Stimulated activated CD4-positive, alpha-beta T cell treated with anti-CD3 and anti-CD28 coated beads, Interleukin-12 subunit alpha, Interleukin-12 subunit beta, amount 100 ng/mL, for 4 hours (primary cell): ENCODE measurements at regions not wholly inside any gene's neighbourhood (a gene's known extent, or its start where the extent isn't known, plus 50 kb on each side); places are given as distances from the start of the nearest gene placed in this dataset.

Experiments
- DNase-seq: peaks from one replicate; pipeline ENCODE4 v3.0.0-alpha.2; 2020

DNA sequence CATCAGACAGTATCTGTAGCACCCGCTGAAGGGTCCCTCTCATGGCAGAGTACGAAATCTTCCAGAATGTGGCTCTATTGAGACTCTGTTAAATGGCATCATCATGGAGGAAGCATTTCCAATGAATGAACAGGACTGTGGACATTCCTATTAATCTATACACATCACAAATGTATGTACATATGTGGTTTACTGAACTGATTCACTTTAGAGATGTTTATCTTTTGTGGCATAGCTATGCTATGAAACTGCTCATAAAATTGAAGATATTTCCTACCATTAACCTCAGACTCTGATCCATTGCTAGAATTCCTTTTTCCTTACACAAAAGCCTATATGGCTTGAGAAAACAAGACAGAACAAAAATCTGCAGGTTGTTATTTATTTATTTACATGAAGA lies 259.6 kb upstream of the RRP15 start:
- no peak for DNase-seq

DNA sequence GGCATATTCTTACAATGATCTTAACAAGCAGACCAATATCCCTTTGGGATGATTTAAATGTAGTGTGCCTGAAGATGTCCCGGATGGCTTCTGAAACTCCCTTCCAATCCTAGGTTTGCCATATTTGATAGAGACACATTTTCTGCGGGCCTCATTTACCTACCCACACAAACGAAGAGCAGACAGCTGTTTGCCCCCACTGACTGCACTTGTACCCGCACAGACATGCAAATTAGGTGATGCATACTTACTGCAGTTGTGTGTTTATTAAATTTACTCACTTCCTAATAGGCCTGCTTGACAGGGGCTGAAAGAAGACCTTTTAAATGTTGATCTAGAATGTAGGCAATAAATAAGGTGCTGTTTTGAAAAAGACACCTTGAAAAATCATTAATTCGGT lies 257.9 kb upstream of the RRP15 start:
- no peak for DNase-seq

GRCh38 chr1:218030846-218031245 lies 254.2 kb upstream of the RRP15 start:
- DNase-seq = no peak

GRCh38 chr1:218031901-218032300 lies 253.2 kb upstream of the RRP15 start:
- DNase-seq = no peak

DNA sequence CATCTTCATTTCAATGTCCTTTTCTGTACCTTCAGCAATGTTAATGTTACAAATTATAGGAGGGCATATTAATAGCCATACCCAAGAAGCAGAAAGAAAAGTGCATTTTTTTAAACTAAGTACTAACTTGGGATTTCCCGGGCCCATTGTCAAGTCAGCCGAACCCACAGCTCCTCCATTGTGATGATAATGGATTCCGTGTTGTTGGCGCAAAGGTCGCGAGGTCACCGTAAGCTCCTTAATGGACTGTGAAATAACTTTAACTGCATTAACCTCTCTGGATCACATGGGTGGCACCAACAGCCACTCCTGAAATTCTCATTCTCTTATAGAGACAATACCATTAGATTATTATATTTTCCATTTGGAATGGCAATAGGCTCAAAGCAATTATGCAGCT lies 250.6 kb upstream of the RRP15 start:
- no peak for DNase-seq

GRCh38 chr1:218048828-218049420 lies 236.2 kb upstream of the RRP15 start:
- DNase-seq = no peak

- no peak for DNase-seq
Measured at GRCh38 chr1:218049641-218050040, 235.5 kb upstream of the RRP15 start.

DNA sequence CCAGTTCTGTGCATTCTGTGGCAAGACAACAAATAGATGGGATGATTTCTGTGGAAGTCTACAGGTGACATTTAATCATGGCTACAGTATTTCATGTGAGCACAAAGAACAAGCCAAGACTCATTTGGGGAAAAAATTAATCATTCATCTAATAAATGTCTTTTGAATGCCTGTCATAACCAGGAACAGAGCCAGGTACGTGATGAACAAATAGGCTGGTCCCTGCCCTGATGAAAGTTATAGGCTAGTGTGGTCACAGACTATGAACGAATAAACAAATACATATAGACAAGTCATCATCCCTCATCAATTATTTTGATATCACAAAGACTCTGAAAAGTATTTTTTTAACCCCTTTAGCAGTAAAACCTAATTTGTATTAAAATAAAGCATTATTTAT lies 226.4 kb upstream of the RRP15 start:
- no peak for DNase-seq

- no peak for DNase-seq
Measured at GRCh38 chr1:218064426-218064825, 220.7 kb upstream of the RRP15 start.

DNA sequence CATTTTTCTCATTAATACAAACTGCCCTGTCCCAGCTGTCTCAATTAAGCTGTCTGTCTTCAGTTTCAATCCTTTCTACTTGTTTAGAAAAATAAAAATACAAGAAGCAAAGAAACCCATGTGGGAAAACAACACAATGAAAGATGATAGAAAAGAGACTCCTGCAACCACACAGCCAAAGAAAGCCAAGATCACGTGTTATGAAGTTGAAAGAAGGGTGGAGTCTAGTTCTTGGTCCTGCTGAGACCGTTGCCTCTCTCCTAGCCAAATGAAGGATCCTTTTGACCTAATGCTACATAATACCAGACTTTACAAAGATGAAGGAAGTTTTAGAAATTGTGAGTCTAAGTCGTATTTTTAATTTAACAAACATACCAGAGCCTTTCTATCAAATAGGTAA lies 218.8 kb upstream of the RRP15 start:
- no peak for DNase-seq

DNA sequence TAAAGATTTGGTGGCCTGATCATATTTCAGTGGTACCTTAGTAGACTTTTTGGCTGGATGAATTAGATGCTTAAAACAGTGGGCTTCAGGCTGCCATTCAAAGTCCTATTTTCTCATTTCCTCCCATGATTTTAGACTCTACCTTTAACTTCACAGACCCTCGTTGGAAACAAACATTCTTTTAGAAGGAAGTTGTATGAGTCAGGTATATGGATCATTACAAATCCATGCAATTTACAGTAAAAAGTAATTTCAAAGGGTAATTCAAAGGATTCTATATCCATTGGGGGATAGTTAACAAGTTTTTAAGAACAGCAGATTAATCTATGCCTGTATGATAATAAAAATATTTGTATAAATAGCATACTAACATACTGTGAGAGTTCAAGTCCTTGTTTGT lies 216.9 kb upstream of the RRP15 start:
- no peak for DNase-seq

DNA sequence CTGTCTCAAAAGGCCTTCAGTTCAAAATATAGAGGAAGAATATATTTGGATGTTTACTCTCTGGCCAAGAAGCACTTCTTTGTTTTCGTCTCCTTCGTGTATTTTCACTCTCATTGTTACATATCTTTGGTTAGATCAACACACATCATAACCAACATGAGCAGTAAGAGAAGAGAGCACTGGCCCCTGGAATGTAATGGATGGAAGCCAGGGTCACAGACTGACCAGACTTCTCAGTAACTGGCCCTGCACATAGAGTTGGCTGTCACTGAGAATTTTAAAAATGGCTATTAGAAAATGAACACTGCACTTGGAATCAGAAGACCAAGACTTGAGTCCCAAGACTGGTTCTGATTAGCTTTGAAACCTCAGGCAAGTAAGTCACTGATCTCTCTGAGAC lies 215.9 kb upstream of the RRP15 start:
- DNase-seq = no peak

GRCh38 chr1:218073062-218073461 lies 212.0 kb upstream of the RRP15 start:
- DNase-seq = no peak

GRCh38 chr1:218078916-218079315 lies 206.2 kb upstream of the RRP15 start:
- no peak for DNase-seq

GRCh38 chr1:218079347-218079746 lies 205.7 kb upstream of the RRP15 start:
- DNase-seq = no peak

- no peak for DNase-seq
Measured at GRCh38 chr1:218079820-218080219, 205.3 kb upstream of the RRP15 start.

DNA sequence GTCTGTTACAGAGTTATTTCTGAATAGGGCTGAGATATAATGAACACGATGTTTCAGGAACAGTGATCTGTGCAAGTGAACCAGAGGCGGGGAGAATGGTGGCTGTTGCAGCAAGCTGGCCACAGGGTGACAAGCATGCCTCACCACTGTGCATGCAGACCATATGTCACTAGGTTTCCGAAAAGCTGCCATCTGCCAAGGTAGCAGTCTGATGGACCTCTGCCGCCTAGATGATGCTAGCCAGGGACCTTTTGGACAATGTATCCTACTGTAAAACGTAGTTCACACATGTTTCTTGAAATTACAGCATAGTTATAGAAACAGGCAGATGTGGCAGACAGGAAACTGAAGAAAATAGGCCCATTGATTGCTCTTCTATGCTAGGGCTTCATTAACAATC lies 204.2 kb upstream of the RRP15 start:
- no peak for DNase-seq

- DNase-seq = no peak
Measured at GRCh38 chr1:218081358-218081757, 203.7 kb upstream of the RRP15 start.

GRCh38 chr1:218090459-218090858 lies 194.6 kb upstream of the RRP15 start:
- no peak for DNase-seq

GRCh38 chr1:218101409-218101808 lies 183.7 kb upstream of the RRP15 start:
- no peak for DNase-seq

DNA sequence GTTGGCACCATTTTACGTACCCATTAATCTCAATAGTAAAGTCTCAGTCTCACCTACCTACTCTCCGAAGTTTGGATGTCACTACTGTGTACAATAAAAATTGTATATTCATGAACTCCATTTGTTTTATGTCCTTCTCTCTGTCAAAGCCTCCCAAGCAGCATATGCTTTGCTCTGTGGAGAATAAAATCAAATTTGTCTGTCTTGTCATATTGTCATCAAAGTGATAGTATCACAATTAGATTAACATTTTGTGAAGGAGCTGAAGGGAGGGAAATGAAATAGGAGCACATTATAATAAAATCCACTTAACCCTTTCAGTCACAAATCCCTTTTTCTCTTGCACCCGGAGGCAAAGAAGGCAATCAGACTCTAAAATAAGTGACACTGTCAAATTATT lies 177.1 kb upstream of the RRP15 start:
- no peak for DNase-seq

DNA sequence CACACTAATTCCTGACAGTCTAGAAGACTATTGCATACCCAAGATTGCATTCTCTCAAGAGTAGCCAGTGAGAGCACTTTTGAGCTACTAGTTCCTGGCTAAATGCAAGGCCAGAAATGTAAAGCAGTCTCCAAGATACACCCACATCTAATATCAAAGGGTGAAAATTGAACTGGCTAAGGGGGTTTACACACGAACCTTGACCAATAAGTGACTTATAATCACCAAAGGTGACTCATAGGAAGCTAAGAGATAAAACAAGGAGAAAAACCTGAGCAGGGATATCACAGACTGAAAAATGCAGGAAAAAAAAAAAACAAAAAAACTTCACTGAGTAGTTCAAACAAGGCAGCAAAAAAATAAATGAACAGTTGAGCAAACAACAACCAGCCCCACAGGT lies 172.2 kb upstream of the RRP15 start:
- DNase-seq = no peak

GRCh38 chr1:218123968-218124367 lies 161.1 kb upstream of the RRP15 start:
- no peak for DNase-seq

DNA sequence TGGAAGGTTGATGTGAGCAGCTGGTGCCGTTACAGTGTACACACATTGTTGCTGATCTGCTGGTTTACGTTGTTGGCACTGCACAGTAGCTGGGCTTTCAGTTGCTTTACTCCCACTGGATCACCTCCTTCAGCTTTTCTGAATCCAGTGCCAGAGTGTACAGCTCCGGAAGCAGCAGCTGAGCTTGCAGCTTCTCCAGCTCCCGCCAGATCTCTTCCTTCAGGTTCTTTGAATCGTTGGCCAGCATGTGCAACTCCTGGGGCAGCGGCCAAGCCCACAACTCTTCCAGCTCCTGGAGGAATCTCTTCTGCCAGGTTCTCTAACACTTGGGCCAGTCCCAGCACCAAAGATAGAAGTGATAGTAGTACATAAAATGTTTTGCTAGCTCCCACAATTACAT lies 149.7 kb upstream of the RRP15 start:
- DNase-seq = no peak

- DNase-seq = no peak
Measured at GRCh38 chr1:218139761-218140160, 145.3 kb upstream of the RRP15 start.

DNA sequence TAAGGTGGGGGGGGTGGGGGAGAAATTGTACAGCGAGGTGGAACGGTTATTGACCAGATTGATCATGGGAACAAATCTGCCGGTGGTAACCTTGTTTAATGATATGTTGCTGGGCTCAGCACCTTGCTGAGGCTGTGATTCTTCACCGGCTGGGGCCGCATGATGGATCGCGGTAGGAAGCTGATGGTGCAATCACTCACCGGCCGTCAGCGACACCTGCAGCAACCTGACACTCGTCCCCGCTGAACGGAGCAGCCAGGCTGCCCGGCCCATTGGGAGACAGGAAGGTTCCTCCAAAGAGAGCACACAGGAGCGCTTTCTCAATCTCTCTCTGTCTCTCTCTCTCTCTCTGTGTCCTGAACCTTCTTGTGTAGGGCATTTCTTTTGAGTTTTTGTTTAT lies 128.5 kb upstream of the RRP15 start:
- DNase-seq = no peak
